H4 (cell line): ENCODE measurements at regions not wholly inside any gene's neighbourhood (a gene's known extent, or its start where the extent isn't known, plus 50 kb on each side); places are given as distances from the start of the nearest gene placed in this dataset.
"Not testable (repeated sequence)": the region's sequence is repeated elsewhere in the genome, so short reads cannot be mapped to it uniquely, and the experiment has no call there.

ENCODE experiments used
- DNase-seq: peaks from one replicate; pipeline ENCODE4 v3.0.0-alpha.2; 2015; ENCODE audit warnings: low spot score

DNA sequence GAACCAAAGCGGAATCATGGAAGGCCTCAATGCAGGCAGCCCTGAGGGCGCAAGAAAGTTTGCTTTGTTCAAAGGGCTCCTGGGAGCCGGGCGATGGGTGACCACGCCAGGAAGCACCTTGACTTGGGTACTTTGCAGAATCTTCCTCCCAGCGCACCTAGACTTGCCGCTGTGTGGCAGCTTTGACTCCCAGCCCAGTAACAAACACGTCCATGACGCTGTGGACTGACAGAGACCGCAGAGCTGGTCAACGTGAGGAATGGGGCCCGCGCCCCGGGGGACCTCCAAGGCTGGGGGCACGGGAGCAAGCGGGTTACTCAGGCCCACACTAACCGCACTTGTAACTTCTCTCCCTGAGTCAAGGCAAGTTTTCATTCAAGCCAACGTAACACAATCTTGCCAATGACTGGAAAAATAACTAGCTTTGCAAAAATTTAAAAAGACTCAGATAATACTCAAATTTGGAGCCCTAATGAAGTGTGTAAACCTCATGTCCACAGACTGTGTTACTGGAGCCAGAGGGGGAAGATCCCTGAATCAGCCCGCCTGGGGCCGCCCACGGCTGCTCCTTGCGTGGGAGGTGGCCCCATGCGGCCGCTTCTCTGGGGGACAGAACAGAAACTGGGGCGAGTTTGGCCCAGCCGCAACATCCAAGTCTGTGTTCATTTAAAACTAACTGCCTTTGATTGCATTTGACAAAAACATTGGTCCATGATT, 130.8 kb downstream of the DNAJB6 start:
- no peak for DNase-seq

DNA sequence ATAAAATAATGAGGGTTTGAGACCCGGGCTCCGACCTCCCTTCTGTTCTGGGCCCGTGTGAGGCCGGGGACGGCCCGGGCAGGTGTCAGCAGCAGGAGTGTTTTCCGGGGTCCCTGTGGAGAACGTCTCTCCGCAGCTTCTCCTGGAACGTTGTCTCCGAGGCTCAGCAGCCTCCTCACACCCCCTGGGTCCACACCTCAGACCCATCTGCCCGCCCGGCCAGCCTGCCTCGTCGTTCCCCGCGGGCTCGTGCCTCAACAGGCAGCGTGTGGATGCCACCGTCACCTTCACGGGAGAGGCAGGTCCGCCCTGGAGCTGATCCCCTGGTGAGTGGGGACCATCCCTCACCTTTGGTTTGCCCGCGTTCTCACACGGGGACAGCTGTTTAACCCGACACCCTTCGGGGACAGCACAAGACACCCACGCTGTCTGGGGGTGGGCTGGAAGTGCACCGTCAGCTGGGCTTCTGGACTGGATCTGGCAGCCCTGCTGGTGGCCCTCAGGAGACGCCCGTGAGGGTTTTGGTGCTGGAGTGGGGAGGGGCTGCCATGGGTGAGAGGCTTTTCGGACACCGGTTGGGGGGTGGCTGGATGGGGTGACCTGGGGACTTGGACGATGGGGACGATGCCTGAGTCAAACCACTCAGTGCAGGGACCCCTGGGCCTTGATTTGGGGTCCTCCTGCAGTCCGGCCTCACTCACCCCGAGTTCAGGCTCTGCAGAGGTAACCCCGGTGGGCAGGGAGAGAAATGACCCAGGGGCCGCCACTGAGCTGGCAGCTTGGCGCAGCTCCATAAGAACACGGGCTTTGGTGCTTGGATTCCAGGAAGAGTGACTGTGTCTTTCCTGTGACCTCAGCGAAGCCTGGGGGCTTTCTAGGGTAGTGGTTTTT, 131.7 kb downstream of the DNAJB6 start:
- peak; percentile 34 for DNase-seq

- DNase-seq: no peak
Observed at GRCh38 chr7:157469181-157470016, 132.6 kb downstream of the DNAJB6 start.

DNA sequence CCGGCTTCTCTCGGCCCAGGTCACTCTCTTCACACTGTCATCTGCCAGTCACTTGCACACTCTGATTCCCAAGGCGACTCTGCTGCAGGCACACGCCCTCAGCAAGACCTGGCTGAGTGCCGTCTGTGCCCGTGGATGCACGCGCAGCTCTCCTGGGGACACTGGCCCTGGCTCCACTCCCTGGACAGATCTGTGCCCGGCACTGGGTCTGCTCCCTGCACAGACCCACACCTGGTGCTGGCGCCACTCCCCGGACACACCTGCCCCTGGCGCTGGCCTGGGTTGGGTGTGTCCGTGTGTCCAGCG, 133.2 kb downstream of the DNAJB6 start:
- no peak for DNase-seq

- DNase-seq: no peak
Observed at GRCh38 chr7:157470701-157471131, 133.9 kb downstream of the DNAJB6 start.

DNA sequence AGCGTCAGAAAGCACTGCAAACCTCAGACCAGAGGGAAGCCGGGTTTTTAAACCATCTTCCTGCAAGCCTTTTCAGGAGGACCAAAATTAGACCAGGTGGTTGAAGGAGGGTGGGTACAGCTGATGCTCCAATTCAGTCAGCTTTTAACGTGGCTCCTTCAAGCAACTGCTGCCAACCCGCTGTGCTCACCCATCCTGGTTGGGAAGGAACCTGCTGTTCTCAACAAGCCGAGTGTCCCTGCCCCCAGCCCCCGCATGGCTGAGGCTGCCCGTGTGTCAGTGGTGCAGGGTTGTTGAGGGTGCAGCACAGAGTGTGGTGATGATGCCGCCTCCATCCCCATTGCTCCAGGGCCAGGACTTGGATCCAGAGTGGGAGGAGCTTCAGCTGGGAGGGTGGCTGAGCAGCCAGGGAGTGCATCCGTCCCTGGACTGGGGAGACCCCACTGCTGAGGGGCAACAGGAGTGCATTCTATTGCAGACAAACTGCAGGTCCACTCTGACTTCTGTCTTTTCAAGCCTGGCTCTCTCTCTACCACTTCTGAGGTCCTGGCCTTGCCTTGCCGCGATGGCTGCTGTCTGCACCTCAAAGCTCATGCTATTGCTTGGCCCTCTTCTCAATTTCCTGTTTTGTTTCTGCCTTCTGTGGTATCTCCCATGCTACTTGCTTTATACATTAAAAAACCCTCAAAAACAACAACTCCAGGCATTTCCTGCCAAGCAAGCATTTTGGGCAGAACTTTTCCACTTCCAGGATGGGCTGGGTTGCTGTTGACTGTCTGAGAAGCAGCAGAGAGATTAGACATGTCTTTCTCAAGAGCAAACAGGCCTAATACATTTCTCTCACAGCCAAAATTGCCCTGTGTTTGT, 134.7 kb downstream of the DNAJB6 start:
- DNase-seq: no peak

- DNase-seq: no peak
Observed at GRCh38 chr7:157472311-157473050, 135.7 kb downstream of the DNAJB6 start.

GRCh38 chr7:157473051-157473569, 136.3 kb downstream of the DNAJB6 start:
- no peak for DNase-seq

DNA sequence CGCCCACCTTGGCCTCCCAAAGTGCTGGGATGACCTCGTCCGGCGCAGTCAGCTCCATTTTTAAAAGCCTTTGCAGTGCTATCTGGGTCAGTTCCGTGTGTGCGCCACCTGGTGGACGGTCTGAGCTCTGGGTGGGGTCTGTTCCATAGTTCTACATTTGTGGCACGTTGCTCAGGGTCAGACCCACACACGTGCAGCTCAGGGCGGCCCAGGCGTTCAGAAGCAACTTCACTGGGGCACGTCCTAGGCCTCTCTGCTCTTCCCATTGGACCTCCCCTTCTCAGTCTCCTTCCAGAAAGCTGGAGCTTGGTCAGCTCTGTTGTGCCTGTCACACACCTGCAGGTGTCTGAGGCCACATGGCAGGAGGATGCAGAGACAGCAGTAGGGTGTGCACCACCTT, 137.9 kb downstream of the DNAJB6 start:
- no peak for DNase-seq

- DNase-seq: no peak
Observed at GRCh38 chr7:157475095-157475494, 138.3 kb downstream of the DNAJB6 start.

DNA sequence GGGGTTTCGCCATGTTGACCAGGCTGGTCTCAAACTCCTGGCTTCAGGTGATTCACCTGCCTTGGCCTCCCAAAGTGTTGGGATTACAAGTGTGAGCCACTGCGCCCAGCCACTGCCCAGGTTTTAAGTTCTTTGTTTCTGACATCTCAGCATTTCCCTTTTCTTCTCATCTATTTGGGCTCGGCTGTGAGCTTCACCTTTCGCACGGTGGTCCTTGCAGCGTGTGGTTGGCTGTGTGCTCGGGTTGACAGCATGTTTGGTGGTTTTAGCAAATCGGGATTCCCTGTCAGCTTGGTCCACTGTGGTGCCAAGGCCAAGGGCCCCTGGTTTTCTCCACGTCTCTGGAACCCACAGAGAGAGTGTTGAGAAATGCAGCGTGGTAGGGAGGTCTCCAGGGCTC, 138.8 kb downstream of the DNAJB6 start:
- no peak for DNase-seq

DNA sequence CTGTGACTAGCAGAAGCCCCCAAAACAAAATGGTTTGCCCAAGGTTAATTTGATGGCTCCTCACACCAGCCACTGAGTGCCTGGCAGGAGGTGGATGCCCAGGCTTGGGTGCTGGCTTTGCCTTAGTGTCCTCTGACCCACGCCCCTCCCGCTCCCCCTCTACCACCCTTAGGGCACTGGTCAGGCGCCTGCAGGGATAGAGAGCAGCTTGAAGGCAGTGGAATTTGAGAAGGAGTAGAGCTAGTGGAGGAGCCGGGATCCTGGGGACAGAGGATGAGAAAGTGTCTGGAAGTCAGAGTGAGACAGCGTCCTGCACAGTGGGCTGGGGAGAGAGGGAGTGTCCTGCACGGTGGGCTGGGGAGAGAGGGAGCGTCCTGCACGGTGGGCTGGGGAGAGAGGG, 139.4 kb downstream of the DNAJB6 start:
- DNase-seq: no peak

GRCh38 chr7:157476654-157477549, 140.1 kb downstream of the DNAJB6 start:
- no peak for DNase-seq

DNA sequence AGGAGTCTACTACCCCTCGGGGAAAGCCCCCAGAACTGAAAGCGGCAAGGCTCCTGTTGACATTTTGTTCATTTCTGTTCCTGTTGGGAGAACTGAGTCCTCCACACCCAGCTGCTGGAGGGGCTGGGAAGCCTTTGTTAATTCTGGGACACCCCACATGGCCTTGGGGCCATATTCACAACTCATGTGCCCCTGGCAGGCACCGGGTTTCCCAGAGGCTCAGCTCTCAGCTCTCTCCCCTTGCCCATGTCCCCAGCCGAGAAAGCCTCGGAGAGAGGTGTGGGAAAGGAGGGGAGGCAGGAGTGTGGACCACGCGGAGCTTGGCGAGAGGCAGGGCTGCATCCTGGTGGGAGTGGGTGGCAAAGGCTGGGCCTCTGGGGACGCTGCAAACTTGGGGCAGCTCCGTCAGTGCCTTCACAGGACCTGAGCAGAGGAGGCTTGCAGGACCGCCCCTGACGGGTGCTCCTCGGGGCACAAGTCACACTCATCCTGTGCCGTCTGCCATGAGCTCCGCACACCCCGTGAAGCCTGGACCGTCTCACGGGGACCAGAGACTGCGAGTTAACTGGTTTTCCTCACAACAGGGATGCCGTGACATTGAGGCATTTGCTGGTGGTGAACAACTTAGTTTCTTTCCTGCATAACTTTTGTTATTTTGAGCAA, 140.9 kb downstream of the DNAJB6 start:
- DNase-seq: no peak

GRCh38 chr7:157478611-157479010, 141.8 kb downstream of the DNAJB6 start:
- not testable (repeated sequence) for DNase-seq

GRCh38 chr7:157479326-157479725, 142.5 kb downstream of the DNAJB6 start:
- no peak for DNase-seq

DNA sequence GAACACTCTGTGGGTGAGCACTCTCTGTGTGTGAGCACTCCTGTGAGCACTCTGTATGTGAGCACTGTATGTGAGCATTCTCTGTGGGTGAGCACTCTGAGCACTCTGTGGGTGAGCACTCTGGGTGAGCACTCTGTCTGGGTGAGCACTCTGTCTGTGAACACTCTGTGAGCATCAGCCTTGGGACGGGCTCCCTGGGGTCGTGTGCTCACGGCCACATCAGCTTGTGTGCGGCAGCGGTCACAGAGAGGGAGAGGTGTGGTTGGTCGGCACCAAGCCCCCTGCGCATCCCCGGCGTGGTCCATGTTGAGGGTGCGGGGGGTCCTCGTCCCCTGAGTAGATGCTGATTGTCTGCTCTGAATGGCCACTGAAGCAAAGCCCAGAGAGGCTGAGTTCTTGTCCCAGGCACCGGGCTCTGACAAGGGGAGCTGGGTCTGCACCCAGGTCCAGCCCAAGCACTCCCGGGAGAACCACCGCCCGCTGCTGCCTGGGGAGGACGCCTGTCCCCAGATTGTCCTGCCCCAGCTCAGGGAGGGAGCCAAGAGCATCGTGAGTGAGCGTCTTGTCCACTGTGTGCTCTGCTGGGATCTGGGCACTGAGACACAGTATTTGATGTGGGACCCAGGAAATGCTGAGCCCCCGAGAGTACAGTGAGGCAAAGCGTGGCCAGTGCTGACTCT, 143.7 kb downstream of the DNAJB6 start:
- no peak for DNase-seq

GRCh38 chr7:157481389-157481788, 144.6 kb downstream of the DNAJB6 start:
- no peak for DNase-seq
